NCI-H460 (cell line): ENCODE measurements at regions not wholly inside any gene's neighbourhood (a gene's known extent, or its start where the extent isn't known, plus 50 kb on each side); places are given as distances from the start of the nearest gene placed in this dataset.
"Not testable (repeated sequence)": the region's sequence is repeated elsewhere in the genome, so short reads cannot be mapped to it uniquely, and the experiment has no call there.

Experiments
- DNase-seq: peaks from one replicate; pipeline ENCODE4 v3.0.0-alpha.2; 2016; ENCODE audit warnings: low read depth; ENCODE audit errors: extremely low read depth

DNA sequence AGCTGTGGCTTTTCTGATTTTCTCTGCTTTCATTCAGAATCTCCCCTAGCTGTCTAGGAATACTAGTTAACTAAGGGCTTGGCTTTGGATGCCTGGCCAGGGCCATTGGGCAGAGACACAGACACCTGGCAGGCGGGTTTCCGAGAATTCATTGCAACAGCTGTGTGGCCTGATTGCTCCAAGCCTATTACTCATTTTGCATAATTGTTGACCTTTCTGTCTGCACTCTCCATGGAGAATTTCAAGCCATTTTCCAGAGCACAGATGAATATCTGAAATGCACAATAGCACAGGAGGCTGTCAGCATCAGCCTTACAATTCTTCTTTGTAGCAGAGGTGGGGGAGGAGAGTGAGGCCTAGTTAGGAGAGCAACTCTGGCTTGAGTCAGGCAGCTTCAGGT lies 310.5 kb downstream of the DMAC1 start:
- no peak for DNase-seq

GRCh38 chr9:7484014-7484413 lies 315.6 kb downstream of the DMAC1 start:
- not testable (repeated sequence) for DNase-seq

DNA sequence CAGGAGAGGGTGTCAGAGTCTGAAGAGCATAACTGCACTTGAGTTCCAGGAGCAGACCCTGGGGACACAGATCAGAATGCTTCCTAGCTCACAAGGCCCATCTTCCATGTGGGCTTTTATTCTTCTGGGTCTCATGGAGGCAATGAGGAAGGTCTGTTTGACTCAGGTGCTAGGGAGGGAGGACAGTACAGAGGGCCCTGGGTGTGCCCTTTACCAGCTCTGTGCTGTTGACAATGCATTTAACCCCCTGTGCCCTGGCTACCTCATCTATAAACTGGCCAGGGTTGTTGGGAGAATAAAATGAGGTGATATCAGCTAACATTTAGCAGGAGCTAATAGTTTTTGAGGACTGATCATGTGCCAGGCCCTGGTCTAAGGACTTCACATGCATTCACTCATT lies 318.0 kb downstream of the DMAC1 start:
- no peak for DNase-seq

GRCh38 chr9:7479300-7479699 lies 320.3 kb downstream of the DMAC1 start:
- no peak for DNase-seq

DNA sequence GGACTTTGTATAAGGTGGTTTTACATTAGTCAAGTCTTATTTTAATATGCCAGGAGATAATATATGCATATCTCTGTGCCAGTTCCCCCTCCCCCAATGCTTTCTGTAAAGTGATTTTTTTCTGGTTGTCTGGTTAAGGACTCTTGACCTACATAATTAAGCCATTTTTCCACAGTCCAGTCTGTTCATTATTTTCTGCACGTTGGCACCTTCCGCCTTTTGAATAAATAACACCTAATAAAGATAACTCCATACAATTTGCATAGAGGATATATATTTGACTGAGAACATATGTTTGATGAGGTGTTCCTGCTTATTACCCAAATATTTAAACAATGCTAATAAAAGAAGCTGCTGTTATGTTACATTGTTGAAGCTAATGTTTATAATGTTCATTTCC lies 320.9 kb downstream of the DMAC1 start:
- no peak for DNase-seq

- DNase-seq: no peak
Observed at GRCh38 chr9:7467186-7467585, 332.4 kb downstream of the DMAC1 start.

- DNase-seq: no peak
Observed at GRCh38 chr9:7461791-7462190, 337.8 kb downstream of the DMAC1 start.

DNA sequence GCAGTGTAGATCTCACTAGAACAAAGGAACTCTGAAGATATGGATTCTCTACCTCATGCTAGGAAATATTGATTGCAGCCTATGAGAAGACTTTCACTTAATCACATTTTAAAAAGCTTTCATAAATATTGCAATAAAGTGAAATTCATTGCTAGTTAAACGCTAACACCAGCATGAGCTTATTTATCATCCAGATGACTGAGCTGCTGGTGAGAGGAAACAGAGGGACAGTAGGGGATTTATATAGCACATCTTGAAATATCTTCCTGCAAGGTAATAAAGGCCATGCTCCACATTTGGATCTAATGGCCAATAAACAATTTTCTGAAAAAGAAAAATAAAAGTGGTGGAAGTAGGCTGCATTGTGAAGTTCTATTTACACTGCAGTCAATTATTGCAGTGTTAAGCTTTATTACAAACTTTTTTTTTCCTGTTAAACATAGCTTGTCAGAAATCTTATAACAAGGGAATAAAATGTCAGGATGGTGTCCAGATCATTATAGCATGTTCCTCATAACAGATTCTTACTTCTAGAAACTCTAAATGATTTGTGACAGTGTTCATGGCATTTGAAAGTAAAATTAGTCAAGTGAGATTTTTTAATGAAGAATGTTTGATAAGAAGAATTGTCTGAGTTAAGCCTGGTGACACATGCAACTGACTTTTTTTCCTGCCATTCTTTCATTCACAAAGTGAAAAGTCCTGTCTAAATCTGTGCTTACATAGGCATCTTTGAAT lies 342.6 kb downstream of the DMAC1 start:
- no peak for DNase-seq

GRCh38 chr9:7456377-7456776 lies 343.2 kb downstream of the DMAC1 start:
- no peak for DNase-seq

GRCh38 chr9:7454624-7455023 lies 345.0 kb downstream of the DMAC1 start:
- DNase-seq: no peak

- no peak for DNase-seq
Observed at GRCh38 chr9:7452378-7452777, 347.2 kb downstream of the DMAC1 start.

- no peak for DNase-seq
Observed at GRCh38 chr9:7451062-7451461, 348.5 kb downstream of the DMAC1 start.

- DNase-seq: no peak
Observed at GRCh38 chr9:7443541-7443940, 356.0 kb downstream of the DMAC1 start.

GRCh38 chr9:7439355-7439995 lies 360.1 kb downstream of the DMAC1 start:
- DNase-seq: no peak

- DNase-seq: no peak
Observed at GRCh38 chr9:7436754-7437153, 362.8 kb downstream of the DMAC1 start.

GRCh38 chr9:7433508-7434292 lies 365.9 kb downstream of the DMAC1 start:
- no peak for DNase-seq

GRCh38 chr9:7432989-7433388 lies 366.6 kb downstream of the DMAC1 start:
- DNase-seq: no peak

DNA sequence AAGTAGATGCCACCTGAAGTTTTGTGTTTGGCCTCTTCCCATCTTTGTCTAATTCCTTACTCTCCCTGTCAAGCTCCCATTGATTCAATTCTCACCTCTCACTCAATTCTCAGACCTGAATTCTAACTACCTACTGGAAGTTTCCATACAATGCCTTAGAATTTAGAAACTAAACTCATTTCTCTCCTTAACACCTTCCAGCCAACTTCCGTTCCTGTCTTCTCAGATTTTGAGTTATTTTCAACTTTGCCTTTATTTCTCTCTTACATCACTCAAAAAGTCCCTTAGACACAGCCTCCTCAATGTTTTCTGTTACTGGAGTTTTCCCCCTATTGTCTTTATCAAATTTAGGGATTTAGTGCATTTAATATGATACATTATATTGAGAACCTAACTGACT lies 382.2 kb downstream of the DMAC1 start:
- DNase-seq: not testable (repeated sequence)

DNA sequence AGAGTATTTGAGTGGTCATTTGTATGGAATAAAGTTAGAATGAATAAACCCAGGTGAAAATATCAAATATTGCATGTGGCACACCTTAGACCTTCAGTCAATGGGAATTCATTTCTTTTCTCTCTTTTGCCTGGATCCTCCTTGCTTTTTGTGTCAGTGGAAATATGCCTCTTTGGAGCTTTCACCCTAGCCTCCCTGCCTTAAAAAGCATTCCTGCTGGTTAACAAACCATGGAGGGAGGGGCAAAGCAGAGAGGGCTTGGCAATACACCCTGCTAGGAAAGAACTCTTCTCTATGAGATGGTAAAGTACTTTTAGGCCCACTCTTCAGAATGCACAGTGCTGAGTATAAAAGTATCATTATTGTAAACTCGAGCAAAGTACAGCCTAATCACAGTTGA lies 383.7 kb downstream of the DMAC1 start:
- no peak for DNase-seq

DNA sequence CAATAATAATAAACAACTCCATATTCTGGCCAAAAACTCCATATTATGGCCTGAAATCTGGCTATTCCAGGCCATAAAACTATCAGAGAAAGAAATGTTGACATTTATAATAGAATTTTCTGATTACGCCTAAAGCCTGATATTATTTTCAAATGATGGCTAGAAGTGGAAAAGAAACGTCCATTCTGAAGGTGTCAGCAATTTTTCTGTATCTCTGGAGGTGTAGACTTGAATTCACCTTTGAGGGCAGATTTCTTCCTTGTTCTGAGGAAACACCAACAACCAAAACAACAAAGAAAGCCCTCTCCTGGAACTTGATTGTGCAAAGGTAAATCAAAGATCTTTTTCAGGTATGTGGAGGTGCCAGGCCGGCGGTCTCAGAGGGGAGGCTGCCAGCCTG lies 390.7 kb downstream of the DMAC1 start:
- DNase-seq: no peak

- DNase-seq: no peak
Observed at GRCh38 chr9:7407246-7407645, 392.3 kb downstream of the DMAC1 start.
